GM19035 (cell line): ENCODE measurements at regions not wholly inside any gene's neighbourhood (a gene's known extent, or its start where the extent isn't known, plus 50 kb on each side); places are given as distances from the start of the nearest gene placed in this dataset.
"Not testable (repeated sequence)": the region's sequence is repeated elsewhere in the genome, so short reads cannot be mapped to it uniquely, and the experiment has no call there.

Experiments
- ATAC-seq: cut with Tn5 transposase; IDR thresholded peaks from one replicate; pipeline ENCODE4 v1.9.1; 2021; ENCODE audit not compliant: unreplicated experiment

DNA sequence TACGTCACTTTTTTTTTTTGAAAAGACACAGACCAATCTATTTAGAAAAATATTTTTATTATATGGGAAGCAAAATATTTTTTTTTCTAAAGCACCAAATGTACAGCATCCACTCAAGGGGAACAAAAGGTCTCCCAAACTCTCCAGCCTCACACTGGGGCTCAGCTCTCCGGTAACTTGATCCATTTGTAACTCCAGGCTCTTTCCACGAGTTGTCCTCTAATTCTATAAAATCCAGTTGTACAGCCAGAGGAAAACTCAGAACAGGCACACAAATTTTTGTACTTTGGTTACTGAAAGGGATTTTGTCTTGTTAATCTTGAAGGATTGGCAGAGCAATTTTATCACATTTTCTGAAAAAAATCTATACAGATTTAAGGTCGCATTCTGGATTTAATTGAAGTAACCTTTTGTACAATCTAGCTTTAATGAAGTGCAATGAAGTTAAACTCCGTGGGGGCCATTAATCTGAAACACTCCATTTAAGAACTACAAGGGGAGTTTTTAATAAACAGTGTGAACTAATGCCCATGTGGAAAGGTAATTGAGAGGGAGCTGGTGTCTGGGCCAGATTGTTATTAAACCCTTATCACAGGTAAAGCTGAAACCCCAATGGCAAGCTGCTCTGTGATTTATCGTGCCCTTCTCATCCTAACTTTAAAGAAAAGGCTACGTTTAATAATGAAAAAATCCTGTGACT is 161.2 kb upstream of the FRG1 start:
- ATAC-seq, result no peak

DNA sequence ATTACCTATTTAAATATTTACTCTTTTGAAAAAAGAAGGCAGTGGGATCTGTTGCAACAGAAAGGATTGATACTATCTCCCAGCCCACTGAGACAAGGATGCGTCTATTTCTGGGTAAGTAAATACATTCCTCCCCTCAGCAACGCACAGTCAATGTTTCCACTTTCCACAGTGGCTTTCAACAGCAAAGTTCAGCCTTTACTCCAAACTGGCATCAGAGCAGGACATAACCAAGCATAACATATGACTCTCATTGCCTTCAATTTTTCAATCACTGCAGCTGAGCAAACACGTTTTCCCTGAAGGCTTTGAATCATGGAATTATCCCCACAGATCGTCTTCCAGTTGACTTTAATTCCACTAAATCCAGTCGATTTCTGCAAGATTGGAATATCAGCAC is 160.3 kb upstream of the FRG1 start:
- ATAC-seq, result no peak

DNA sequence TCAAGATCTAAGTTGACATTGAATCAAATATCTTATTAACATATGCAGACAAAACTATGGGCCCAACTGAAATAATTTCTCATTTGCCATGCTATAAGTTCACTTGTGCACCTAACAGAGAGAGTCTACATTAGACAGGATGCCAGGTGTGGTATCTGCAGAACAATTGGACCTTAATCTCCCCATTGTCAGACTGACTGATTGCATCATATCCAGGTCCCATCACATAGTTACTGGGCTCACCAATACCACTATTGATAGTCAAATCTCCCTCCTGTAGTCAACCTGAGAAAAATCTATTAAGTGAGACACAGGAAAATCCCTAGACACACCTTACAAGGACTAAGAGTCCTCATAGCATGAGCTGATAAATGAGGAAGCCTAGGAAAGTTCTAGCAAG is 156.0 kb upstream of the FRG1 start:
- no peak for ATAC-seq

DNA sequence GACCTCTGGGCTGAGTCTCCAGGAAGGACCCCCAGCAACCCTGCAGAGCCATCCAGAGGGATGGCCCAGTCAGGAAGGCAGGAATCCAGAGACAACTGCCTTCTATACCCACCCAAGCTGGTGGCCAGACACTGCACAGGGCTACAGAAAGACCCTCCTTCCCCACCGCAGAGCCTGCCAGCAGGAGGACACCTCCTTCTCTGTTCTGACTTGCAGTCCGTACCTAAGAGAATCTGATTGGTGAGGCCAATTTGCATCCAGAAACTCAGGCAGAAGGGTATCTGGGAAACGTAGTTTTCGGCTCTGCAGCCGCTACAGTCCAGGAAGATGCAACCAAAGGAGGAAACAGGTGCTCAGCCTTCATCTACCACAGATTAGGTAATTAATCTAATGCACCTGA is 155.4 kb upstream of the FRG1 start:
- ATAC-seq, result no peak

DNA sequence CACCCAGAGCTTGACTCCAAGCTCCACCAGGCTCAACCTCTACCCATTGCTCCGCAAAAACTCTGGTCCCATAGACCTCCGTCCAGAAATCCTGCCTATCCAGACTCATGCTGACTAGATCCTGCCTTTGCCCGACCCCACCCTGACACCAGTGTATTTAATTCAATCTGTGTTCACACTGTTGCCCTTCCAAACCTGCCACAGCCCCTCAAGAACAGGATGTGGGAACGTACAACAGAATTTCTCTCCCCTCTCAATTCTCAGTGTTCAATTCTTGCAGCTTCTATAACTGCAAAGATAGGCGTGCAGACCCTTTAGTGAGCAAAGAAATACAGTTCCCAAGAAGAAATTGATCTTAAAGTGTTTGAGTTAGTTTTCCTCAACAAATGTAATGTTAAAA is 154.2 kb upstream of the FRG1 start:
- no peak for ATAC-seq

DNA sequence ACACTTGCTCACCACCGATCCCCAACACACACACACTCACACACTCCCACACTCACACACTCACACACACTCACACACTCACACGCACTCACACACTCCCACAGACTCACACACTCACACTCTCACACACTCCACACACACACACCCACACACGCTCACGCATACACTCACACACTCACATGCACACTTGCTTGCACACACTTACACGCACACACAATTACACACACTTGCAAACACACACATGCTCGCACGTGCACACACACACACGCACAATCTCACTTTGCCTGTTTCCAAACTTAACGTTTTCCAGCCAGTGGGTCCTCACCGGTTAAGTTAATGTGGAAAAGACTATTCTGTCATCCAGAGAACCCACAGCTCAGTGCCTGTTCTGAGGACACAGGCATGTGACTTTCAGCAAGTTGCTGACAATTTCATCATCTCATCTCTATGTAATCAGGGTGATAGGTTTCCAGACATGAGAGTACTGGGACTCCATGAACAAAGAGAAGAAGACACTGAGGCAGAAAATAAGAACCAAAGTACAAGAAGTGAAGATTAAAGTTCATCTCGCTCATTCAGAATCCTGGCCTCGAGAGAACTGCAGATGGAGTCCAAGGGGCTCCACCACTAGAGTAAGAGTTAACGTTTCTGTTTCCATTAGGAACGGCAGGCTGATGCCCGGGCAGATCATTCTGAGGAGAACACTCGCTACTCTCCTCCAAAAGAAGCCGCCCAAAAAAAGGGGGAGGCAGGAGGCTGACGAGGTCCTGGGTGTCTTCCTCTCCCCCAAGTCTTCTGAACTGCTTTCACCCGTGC is 153.2 kb upstream of the FRG1 start:
- no peak for ATAC-seq

DNA sequence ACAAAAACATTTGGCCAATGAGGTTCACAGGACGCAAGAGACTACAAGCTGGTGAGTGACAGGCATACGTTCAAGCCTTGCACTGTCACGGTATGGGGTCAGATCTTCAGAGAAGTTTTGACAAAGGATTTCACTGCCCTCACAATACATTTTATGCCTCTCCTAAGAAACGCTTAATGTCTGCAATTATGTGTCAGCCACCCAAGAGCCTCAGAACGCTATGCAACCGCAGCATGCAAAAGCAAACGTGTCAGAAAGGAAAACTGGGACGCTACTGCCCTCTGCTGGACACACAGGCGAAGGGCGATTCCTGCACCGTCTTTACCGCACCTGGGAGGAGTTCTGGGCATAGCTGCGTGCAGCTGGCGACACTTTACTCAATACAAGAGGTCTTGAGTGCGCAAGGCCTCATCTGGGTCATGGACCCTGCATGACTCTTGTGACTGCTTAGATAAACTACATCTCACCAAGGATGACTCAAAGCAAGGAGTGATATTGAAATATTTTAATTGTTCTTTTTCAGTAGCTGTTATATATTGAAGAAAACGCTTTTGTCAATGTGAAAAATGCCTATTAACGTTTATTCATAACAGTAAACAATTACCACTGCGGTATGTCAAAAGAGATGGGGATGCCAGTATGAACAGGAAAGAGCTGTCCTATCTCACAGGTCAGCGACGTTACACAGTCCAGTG is 147.6 kb upstream of the FRG1 start:
- peak; percentile 86 for ATAC-seq

DNA sequence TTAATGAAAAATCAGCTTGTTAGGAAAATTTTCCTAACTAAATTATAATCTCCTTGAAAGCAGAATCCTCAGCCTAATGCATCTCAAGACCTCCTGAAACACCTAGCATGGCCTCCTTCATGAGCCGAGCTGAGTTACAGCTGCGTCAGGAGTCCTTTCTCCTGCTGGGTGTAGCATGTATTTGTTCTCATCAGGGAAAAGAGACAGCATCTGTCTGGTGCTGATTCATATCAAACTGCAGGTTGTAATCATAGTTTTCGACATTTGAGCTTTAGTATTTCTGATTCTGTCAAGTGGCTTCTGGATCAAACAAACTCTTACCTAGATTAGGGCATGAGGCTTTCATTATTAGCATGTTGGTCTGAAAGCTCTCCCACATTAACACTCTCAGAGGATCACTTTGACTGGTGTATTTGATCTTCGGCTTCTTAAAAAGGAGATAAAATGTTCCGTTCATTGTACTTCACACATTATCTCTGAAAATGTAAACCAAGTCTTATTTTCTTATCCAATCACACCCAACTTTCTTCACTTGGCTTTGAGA is 140.1 kb upstream of the FRG1 start:
- no peak for ATAC-seq

DNA sequence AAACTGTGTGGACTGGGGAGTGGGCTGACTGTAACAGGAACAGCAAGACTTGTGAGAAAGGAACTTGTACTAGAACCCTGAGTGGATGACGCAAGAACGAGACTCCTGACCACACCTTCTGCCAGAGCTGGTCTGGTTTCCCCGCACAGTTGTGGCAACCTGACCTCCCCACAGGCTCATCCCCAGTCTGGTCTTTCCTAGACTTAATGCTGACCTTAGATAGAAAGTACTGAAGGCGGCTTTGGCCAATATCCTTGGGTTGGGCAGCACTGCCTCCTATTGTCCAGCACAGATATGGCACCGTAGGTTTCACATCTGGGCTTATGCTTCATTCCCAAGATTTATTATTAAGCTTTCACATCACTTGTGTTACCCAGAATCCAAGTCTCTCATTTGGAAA is 137.8 kb upstream of the FRG1 start:
- no peak for ATAC-seq

DNA sequence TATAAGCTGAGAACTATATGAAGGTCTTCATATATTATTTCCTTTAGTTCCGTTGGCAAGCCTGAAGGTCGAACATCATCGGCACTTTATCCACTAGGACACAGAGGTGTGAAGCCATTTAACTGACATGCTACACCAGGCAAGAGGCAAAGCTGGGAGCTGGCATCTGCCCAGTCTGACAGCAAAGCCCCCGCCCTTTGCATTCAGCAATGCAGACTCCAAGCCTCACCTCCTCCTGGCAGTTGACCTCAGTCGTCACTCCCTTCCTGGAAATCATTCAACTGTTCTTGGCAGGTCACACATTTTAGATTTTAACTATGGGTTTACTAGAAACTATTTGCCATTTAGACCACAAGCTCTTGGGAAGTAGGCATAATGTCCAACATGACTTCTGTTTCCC is 135.8 kb upstream of the FRG1 start:
- no peak for ATAC-seq

DNA sequence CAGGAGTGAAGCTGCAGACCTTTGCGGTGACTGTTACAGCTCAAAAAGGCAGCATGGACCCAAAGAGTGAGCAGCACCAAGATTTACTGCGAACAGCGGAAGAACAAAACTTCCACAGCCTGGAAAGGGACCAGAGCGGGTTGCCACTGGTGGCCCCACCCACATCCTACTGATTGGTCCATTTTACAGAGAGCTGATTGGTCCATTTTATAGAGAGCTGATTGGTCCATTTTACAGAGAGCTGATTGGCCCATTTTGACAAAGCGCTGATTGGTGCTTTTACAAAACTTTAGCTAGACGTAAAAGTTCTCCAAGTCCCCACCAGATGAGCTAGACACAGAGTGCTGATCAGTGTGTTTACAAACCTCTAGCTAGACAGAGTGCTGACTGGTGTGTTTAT is 134.2 kb upstream of the FRG1 start:
- no peak for ATAC-seq

DNA sequence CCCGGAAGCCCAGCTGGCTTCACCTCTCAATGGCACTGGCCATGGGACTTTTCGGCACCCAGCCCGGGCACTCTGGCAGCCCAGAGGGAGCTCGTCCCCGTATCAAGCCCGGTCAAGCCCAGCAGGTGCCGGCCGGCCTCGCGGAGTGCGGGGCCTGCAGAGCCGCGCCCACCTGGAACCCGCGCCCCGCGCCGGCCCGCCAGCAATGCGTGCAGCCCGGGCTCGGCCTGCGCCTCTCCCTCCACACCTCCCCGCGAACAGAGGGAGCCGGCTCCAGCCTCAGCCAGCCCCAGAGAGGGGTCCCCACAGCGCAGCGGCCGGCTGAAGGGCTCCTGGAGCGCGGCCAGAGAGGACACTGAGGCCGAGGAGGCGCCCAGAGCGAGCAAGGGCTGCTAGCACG is 133.6 kb upstream of the FRG1 start:
- ATAC-seq, result no peak

DNA sequence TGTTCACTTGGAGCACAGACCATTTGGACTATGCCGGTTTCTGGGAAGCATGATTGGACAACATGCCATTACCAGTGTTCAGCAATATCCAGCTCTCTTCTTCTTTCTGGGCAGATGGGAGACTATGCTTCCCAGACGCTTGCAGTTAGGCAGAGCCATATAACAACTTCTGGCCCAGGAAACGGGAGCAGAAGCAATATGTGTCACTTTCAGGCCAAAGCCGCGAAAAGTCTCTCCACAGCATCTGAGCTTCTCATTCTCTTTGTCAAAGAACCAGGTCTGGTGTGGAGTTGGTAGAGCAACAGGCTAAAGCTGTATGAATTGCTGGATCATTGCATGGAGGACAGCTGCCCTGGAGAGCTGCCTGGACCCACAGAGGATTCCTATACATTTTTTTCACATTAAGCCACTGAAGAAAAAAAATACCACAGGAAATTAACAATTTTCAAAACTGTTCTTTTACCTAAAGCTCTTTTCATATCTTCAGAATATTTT is 131.4 kb upstream of the FRG1 start:
- no peak for ATAC-seq

DNA sequence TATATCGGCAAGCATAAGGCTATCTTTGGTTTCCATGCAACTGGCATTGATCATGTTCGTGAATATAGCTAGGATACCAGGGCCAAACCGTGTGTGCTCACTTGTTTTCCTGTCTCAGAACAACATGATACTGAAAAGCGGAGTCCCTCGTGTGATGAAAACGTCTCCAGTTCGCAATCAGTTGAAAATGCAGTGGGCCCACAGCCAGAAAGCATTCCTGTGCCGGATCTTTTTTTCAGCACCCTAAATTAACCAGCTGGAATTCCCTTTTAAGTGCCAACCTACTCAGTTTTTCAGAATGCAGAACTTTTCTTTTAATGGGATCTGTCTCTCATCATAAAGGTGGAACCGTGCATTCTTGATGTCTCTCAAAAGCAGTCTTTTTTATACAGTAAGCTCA is 130.8 kb upstream of the FRG1 start:
- ATAC-seq, result no peak

DNA sequence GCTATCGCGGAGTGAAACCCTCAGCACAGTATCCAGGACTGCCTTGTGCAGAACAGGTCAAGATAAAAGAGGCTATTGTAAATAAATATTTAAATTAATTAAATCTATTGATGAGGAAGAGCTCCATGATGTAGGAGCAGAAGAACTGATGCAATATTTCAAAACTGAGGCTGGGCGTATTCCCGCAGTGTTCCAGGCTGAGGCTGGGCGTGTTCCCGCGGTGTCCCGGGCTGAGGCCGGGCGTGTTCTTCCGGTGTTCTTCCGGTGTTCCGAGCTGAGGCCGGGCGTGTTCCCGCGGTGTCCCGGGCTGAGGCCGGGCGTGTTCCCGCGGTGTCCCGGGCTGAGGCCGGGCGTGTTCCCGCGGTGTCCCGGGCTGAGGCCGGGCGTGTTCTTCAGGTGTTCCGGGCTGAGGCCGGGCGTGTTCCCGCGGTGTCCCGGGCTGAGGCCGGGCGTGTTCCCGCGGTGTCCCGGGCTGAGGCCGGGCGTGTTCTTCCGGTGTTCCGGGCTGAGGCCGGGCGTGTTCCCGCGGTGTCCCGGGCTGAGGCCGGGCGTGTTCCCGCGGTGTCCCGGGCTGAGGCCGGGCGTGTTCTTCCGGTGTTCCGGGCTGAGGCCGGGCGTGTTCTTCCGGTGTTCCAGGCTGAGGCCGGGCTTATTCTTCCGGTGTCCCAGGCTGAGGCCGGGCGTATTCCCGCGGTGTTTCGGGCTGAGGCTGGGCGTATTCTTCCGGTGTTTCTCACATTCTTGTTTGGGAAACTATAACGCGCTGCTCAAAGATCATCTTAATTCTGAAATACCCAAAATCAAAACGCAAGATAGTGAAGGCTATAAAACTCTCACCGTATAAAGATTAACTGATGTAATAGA is 130.1 kb upstream of the FRG1 start:
- ATAC-seq, result not testable (repeated sequence)

DNA sequence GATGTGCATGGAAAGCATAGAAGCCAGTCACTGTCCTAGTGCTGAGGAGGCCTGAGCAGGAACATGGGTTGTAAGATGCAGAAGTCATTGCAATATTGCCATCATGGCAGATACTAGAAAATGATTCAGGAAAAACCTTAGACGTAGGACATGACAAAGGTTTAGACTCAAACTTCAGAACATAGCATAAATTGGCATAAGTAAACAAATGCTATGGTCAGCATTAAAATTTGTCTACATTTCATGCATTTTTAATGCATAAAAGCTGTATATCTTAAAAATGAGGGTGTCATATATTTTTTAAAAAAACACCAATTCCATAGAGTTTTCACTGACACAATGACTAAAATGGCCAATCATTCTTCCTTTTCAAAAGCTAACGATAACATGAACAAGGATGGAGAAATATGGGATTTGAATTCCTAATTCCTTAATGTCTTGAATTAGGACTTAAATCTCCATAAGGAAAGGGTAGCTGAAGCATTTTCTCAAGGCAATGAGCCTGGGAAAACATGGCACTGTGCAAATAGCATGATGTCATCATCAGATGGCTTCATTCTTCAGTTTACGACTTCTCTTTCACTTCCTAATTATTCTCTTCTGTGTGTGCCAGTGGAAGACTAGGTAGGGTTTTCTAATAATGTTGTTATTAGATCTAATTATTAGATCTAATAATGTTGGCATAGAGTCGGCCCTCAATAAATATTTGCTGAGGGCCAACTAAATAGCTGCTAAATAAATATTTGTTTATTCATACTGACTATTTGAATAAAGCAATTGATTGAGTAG is 125.1 kb upstream of the FRG1 start:
- ATAC-seq, result no peak

DNA sequence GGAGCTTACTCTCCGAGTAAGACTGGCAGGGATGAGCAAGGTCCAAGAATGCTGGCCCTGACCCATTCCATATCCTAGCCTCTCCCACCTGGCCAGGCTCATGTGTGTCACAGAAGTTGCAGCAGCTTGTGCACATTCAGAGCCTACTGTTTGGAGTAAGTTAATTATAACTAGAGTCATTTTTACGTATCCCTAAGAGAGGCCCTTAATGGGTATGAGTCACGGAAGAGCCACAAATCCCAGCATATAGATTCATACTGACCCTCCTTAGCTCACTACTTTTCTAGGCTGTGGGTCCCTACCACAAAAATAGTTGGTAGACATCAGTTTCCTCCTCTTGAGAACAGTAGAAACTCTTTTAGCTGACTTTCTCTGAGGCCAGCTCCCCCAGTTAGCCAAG is 118.3 kb upstream of the FRG1 start:
- ATAC-seq, result no peak

DNA sequence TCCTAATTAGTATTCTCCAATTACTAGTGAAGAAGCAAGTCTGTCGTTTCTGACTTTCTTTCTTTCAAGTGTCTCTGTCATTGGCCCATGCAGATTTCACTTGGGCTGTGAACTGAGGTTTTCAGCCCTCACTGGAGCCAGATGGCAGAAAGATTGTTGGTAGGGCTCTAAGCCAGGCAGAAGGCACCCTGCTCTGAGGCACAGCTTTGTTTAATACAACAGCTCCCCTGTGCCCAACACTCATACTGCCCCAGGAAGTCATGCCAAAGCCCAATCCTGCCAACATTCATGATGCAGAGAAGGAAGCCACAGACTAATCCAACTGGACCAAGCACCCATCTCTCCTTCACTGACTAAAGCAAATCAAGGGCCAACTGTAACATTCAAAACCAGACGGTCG is 117.1 kb upstream of the FRG1 start:
- ATAC-seq, result no peak

DNA sequence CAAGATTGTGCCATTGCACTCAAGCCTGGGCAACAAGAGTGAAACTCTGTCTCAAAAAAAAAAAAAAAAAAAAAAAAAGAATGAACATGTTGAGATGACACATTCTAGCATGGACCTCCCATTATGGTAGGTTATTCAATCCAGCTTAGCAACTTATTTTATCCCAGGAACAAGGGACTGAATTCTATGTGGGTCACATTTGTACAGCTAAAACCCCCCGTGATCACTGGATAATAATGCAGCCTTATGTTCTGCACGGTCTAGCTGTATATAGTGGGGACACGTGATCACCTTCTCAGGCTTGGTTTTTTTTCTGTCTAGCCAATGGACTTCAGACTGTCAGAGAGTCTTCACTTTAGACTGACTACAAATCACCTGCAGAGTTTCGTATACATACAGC is 115.2 kb upstream of the FRG1 start:
- ATAC-seq, result no peak

DNA sequence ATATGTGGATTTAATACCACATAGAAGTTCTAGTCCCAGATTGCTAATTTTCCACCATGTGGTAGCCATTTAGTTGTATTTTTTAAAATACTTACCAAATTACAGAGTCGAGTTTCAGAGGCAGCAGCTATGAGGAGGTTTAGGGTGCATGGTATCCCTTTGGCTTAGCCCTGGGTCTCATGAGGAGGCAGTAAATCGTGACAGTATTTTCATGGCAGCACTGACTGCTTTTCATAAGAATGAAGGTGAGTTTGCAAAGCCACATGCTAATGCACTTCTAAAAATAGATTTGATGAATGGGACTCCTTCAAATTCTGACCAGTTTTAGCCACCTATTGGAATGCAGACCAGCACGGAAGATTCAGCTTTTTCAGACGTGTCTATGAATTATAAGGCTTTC is 114.0 kb upstream of the FRG1 start:
- no peak for ATAC-seq
